ENCODE measurements at regions not wholly inside any gene's neighbourhood (a gene's known extent, or its start where the extent isn't known, plus 50 kb on each side); places are given as distances from the start of the nearest gene placed in this dataset.

- TF ChIP-seq ZNF217 (CRISPR knock-in tag; IDR thresholded peaks at IDR 0.05): no peak
- TF ChIP-seq CTCF (IDR thresholded peaks at IDR 0.05 in 2 of 3, conservative IDR thresholded peaks at IDR 0.05 in 1 of 3; ENCODE audit: insufficient read depth in 2 of 3, low read depth in 1 of 3, low read length in 3 of 3): no peak
- TF ChIP-seq PHB2 (IDR thresholded peaks at IDR 0.05; ENCODE audit: low read depth): no peak
- TF ChIP-seq ZNF311 (CRISPR knock-in tag; IDR thresholded peaks at IDR 0.05): no peak
- TF ChIP-seq IRF9 (tag; IDR thresholded peaks at IDR 0.05): no peak
- TF ChIP-seq CHD7 (IDR thresholded peaks at IDR 0.05; ENCODE audit: low read depth, low read length): no peak
- TF ChIP-seq ZNF830 (CRISPR knock-in tag; IDR thresholded peaks at IDR 0.05): no peak
- TF ChIP-seq USF2 (CRISPR knock-in tag; IDR thresholded peaks at IDR 0.05): no peak
- no peak for TF ChIP-seq SP1 (CRISPR knock-in tag; IDR thresholded peaks at IDR 0.05)
- no peak for TF ChIP-seq HMBOX1 (IDR thresholded peaks at IDR 0.05)
These were observed 117.8 kb upstream of the C11orf87 start for GRCh38 chr11:109304159-109304558.
